ENCODE measurements at regions not wholly inside any gene's neighbourhood (a gene's known extent, or its start where the extent isn't known, plus 50 kb on each side); places are given as distances from the start of the nearest gene placed in this dataset.

DNA sequence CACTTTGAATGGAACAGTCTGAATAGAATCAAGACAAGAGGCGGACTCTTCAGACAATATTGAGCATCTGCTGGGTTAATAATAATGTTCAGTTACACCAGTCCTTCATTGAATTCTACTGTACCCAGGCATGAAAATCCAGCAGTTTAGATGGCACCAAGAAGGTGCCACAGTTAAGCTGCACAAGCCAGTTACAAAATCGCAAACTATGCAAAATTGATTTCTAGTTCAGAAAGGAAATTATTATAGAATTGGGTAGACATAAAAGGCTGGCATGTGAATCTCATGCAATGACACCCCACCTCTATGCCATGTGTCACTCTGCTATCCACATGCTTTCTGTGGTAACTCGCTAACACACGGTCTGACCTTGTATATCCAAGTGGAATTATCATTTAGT lies 105.8 kb upstream of the VCX3A start:
- ChIA-PET POLR2A (ENCODE audit: unreplicated experiment) (no interaction called here), CTCF (no interaction called here)
- Histone ChIP-seq H3K9me2 (ENCODE audit: insufficient read depth) (no peaks in the 10 kb centered on the region), H3K4me3 (no peak overlapping the region), H2AFZ (no peak overlapping the region), H3K36me3 (ENCODE audit: low read depth) (no peaks in the 10 kb centered on the region), H3K27ac (no peak overlapping the region), H3K27me3 (ENCODE audit: insufficient read depth, low read depth) (no peaks in the 10 kb centered on the region), H3K9me3 (ENCODE audit: insufficient read depth, low read depth) (no peaks in the 10 kb centered on the region), H3K4me1 (replicated peaks; ENCODE audit: insufficient read depth) (no peaks in the 10 kb centered on the region), H3K79me2 (ENCODE audit: low read depth) (no peaks in the 10 kb centered on the region), H3F3A (ENCODE audit: insufficient read depth, low read depth) (no peaks in the 10 kb centered on the region), H4K20me1 (ENCODE audit: insufficient read depth) (no peaks in the 10 kb centered on the region), H3K4me2 (no peak overlapping the region)
- no peak for DNase-seq
- TF ChIP-seq, protein P1, sequence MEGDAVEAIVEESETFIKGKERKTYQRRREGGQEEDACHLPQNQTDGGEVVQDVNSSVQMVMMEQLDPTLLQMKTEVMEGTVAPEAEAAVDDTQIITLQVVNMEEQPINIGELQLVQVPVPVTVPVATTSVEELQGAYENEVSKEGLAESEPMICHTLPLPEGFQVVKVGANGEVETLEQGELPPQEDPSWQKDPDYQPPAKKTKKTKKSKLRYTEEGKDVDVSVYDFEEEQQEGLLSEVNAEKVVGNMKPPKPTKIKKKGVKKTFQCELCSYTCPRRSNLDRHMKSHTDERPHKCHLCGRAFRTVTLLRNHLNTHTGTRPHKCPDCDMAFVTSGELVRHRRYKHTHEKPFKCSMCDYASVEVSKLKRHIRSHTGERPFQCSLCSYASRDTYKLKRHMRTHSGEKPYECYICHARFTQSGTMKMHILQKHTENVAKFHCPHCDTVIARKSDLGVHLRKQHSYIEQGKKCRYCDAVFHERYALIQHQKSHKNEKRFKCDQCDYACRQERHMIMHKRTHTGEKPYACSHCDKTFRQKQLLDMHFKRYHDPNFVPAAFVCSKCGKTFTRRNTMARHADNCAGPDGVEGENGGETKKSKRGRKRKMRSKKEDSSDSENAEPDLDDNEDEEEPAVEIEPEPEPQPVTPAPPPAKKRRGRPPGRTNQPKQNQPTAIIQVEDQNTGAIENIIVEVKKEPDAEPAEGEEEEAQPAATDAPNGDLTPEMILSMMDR (conservative IDR thresholded peaks at IDR 0.05) = no peak
- no peak for TF ChIP-seq EZH2 (IDR thresholded peaks at IDR 0.05; ENCODE audit: low read depth)
- intact Hi-C loops (cut with micrococcal nuclease; ENCODE audit: unreplicated experiment) = no loop called here
- no TSS peak for BruUV-seq (replicated peaks)

DNA sequence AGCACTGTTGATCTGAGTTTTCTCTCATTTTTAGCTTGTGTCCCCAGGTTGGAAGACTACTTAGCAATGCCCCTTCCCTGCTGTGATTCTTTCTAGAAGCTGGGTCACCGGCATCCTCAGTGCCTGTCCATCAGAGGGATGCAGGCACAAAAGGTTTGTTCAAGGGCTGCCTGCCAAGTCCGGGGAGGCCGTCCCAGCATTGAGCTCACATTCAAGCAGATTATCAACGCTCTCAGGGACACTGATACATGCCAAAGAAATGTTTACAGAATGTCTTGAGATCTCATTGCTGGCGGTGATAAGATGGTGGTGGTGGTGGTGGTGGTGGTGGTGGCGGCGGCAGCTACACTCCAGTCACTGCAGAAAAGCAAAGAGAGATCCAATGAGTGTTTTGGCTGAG lies 79.6 kb upstream of the VCX3A start:
- intact Hi-C loops (cut with micrococcal nuclease; ENCODE audit: unreplicated experiment) = no loop called here
- no peak for TF ChIP-seq EZH2 (IDR thresholded peaks at IDR 0.05; ENCODE audit: low read depth)
- TF ChIP-seq, protein P1 (conservative IDR thresholded peaks at IDR 0.05) = no peak
- Histone ChIP-seq H3K4me3 (no peak overlapping the region), H2AFZ (no peak overlapping the region), H3K27me3 (ENCODE audit: insufficient read depth, low read depth) (no peaks in the 10 kb centered on the region), H3K79me2 (ENCODE audit: low read depth) (no peaks in the 10 kb centered on the region), H3K4me2 (no peak overlapping the region), H3K27ac (no peak overlapping the region), H3K9me3 (ENCODE audit: insufficient read depth, low read depth) (no peaks in the 10 kb centered on the region), H4K20me1 (ENCODE audit: insufficient read depth) (no peaks in the 10 kb centered on the region), H3K36me3 (ENCODE audit: low read depth) (no peaks in the 10 kb centered on the region), H3K9me2 (ENCODE audit: insufficient read depth) (no peaks in the 10 kb centered on the region), H3K4me1 (replicated peaks; ENCODE audit: insufficient read depth) (no peaks in the 10 kb centered on the region), H3F3A (ENCODE audit: insufficient read depth, low read depth) (no peaks in the 10 kb centered on the region)
- ChIA-PET CTCF (no interaction called here), POLR2A (ENCODE audit: unreplicated experiment) (interaction anchor here (0.7 kb wide), 1 partner anchor 1398 kb away, joined by 3 read pairs; no protein-coding TSS in a partner anchor)
- BruUV-seq (replicated peaks) = no TSS peak
- DNase-seq = no peak

DNA sequence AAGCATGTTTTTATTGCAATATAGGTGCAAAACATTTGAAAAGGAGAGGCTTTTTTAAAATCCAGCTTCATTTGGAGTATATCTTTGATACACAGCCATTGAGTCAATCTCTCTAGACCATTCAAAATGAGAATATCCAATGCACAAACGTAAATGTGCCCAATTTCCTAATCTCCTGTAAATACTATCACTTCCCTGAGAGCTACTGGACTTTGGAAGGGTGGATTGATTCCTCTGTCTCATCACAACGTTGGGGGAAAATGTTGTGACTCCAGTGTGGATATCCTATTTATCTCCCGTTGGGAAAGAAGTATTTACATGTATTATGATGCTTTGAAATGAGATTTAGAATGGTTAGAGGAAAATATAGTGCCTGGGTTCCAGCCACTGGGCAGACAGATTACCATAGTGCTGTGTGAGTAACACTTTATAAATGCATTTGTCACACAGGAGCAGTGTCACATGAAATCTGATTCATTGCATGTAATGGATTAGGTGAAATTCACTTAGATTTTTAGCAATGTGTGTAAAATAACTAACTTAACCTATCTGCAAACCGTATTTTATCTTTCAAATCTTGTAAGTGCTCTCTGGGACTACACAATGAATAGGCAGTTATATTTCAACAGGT lies 64.4 kb upstream of the VCX3A start:
- Histone ChIP-seq H4K20me1 (ENCODE audit: insufficient read depth) (no peaks in the 10 kb centered on the region), H2AFZ (no peak overlapping the region), H3K27ac (no peak overlapping the region), H3K36me3 (ENCODE audit: low read depth) (no peaks in the 10 kb centered on the region), H3K79me2 (ENCODE audit: low read depth) (no peaks in the 10 kb centered on the region), H3F3A (ENCODE audit: insufficient read depth, low read depth) (no peaks in the 10 kb centered on the region), H3K9me2 (ENCODE audit: insufficient read depth) (peaks cover 4% of the 10 kb centered on the region; the same call in 1 of the 2 replicates), H3K4me1 (replicated peaks; ENCODE audit: insufficient read depth) (no peaks in the 10 kb centered on the region), H3K9me3 (ENCODE audit: insufficient read depth, low read depth) (peaks cover 4% of the 10 kb centered on the region; the same call in 1 of the 2 replicates), H3K4me2 (no peak overlapping the region), H3K4me3 (no peak overlapping the region), H3K27me3 (ENCODE audit: insufficient read depth, low read depth) (no peaks in the 10 kb centered on the region)
- intact Hi-C loops (cut with micrococcal nuclease; ENCODE audit: unreplicated experiment) = no loop called here
- ChIA-PET CTCF (no interaction called here), POLR2A (ENCODE audit: unreplicated experiment) (no interaction called here)
- no peak for TF ChIP-seq EZH2 (IDR thresholded peaks at IDR 0.05; ENCODE audit: low read depth)
- TF ChIP-seq, protein P1 (conservative IDR thresholded peaks at IDR 0.05) = no peak
- no TSS peak for BruUV-seq (replicated peaks)
- no peak for DNase-seq
